GM19372 (cell line): ENCODE measurements at regions not wholly inside any gene's neighbourhood (a gene's known extent, or its start where the extent isn't known, plus 50 kb on each side); places are given as distances from the start of the nearest gene placed in this dataset.

Experiments used
- ATAC-seq: cut with Tn5 transposase; IDR thresholded peaks from one replicate; pipeline ENCODE4 v1.9.1; 2021; ENCODE audit warnings: mild to moderate bottlenecking, low read depth, moderate library complexity; ENCODE audit not compliant: unreplicated experiment

DNA sequence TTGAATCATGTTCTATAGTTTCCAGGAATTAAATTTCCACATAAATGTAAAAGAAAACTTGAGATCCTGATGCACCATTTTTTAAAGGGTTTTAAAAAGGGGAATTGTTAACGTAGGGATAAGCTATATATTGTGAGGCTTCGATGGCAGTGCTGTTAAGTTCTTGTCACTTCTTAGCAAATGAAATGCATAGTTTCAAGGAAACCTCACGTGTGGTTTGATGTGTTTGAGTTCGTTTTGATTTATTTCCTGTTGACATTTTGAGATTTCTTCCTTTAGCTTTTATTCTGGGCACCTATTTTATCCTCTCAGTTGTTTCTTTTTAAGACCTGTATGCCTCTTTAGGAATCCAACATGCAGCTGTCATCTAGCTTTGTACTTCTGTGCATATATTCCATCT lies 301.0 kb downstream of the DOCK8 start:
- no peak for ATAC-seq

DNA sequence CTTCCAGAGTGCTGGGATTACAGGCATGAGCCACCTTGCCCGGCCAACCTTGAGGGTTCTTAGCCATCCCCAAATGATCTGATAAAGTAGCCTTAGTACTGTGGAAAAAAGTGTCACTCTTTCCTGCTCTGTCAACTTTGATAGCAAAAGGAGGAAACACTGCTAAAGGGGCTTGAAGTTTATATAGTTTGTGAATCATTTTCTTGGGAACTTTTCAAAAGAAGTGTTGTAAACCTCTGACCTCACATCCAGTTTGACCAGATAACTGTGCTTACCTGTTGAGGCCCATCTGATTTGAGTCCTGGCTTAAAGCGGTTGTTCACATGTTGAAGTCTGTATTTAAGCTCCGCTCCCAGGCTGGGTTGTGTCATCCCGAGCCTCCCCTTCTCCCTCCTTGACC lies 303.3 kb downstream of the DOCK8 start:
- no peak for ATAC-seq

GRCh38 chr9:518540-518939 lies 303.9 kb downstream of the DOCK8 start:
- ATAC-seq: no peak

DNA sequence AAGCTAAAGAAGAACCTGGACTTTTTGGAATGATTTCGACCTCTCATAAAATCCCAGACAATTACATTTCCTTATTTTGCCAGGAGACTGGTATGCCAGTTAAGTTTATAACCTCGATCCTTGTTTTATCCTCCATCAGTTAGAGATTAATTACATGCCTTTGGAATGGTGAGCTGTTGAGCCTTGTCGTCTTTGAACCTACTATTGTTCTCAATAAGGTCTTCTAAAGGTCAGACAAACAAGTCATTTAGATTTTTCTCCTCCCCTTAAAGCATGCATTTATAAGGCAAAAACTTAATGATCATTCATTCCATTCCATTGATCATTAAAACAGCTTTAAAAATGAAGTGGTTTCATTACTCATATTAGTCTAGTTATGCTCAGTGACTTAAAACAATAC lies 304.9 kb downstream of the DOCK8 start:
- no peak for ATAC-seq

GRCh38 chr9:520302-520701 lies 305.6 kb downstream of the DOCK8 start:
- no peak for ATAC-seq

DNA sequence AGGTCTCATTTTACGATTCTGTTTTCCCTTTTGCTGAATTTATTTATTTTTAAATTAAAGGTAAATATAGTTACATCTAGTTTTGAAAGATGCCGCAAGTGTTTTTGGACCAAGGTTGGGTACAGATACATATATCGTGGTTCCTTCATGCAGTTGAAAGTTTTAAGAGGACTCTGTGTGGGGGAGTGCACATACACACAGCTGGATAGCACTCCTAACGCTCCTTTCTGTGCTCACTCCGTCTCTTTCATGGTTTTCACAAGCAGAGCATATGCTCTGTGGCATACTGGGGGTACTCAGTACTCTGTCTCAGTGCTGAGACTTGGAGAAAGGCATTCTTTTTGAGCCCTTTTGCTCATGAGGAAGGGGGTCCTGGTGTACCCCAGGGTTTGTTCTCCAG lies 307.5 kb downstream of the DOCK8 start:
- ATAC-seq: no peak

DNA sequence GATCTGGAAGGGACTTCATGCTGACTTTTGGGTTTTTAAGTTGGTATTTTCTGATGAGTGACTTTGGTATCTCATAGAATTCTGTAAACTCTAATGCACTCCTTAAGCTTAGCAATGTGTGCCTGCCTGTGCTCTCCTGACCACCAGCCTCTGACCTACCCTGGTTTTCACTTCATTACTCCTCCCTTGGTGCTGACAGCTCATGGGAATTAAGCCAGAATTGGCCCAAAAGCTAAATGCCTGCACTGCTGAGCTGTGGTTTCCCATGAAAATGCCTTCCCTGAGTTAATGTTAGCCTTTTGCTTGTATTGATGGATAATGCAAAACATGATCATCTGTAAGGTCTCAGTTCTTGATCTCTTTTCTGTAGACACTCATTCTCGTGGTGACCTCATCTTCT lies 308.0 kb downstream of the DOCK8 start:
- no peak for ATAC-seq

- ATAC-seq: no peak
Measured at GRCh38 chr9:523444-523843, 308.8 kb downstream of the DOCK8 start.

- ATAC-seq: no peak
Measured at GRCh38 chr9:524008-524407, 309.3 kb downstream of the DOCK8 start.

GRCh38 chr9:526904-527591 lies 312.4 kb downstream of the DOCK8 start:
- ATAC-seq: peak; percentile 51

DNA sequence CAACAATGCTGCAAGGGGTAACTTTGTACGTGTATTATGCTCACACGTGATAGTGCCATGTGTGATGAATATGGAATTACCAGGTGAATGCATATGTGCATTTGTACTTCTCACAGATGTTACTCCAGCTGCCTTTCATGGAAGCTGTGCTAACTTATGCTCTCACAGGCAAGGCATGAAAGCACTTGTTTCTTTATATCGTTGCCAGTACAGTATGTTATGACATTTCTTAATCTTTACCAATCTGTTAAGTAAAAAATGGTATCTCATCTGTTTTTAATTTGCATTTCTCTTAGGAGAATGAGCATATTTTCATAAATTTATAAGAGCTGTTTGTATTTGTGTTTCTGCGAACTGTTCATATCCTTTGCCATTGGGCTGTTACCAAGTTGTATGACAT lies 311.8 kb upstream of the DMRT1 start:
- ATAC-seq: no peak

- no peak for ATAC-seq
Measured at GRCh38 chr9:530681-531080, 310.8 kb upstream of the DMRT1 start.

GRCh38 chr9:532707-533106 lies 308.8 kb upstream of the DMRT1 start:
- ATAC-seq: no peak

DNA sequence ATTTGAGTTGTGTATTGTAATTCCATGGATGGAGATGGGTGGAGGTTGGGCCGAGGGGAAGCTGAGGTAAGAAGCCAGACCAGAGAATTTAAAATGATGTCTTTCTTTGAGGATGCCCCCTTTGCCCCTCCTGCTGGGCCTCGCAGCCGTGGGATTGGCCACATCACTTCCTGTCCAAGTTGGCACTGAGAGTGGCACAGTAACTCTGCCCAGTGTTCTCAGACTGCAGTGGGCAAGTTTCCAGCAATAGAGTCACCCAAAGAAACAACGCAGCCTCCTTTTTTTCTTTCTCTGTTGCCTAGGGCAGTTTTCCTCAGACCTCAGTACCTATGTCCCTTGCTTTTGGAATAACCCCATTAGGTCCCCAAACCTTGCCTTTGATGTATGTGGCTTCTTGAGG lies 306.6 kb upstream of the DMRT1 start:
- no peak for ATAC-seq

- ATAC-seq: no peak
Measured at GRCh38 chr9:535356-535755, 306.1 kb upstream of the DMRT1 start.

- ATAC-seq: no peak
Measured at GRCh38 chr9:536597-537511, 304.6 kb upstream of the DMRT1 start.

DNA sequence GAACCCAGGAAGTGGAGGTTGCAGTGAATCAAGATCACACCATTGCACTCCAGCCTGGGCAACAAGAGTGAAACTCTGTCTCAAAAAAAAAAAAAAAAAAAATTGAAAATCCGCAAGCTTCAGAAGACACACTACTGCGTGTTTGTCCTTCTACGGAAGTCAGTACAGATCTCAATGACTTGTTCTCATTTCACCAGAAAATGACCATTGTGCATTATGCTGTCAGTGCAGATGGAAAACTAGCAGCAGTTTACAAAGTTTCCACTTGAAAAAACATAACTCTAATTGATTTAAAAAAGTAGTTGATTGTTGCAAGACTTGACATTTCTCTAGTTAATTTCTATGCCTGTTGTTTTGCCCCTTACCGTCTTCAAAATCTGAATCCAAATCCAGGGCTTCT lies 298.0 kb upstream of the DMRT1 start:
- no peak for ATAC-seq

DNA sequence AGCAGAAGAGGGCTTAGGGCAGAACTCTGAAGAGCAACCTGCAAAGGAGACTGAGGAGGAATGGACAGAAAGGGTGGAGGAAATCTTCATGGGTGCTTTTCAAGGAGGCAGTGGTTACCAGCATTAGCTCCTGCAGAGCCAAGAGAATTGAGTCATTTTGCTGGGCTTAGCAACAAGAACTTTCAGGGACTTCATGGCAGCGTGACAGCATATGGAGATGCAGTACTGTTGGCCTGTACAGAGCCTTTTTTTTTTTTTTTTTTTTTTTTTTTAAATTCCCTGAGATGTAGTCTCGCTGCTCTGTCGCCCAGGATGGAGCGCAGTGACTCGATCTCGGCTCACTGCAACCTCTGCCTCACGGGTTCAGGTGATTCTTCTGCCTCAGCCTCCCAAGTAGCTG lies 296.0 kb upstream of the DMRT1 start:
- no peak for ATAC-seq

DNA sequence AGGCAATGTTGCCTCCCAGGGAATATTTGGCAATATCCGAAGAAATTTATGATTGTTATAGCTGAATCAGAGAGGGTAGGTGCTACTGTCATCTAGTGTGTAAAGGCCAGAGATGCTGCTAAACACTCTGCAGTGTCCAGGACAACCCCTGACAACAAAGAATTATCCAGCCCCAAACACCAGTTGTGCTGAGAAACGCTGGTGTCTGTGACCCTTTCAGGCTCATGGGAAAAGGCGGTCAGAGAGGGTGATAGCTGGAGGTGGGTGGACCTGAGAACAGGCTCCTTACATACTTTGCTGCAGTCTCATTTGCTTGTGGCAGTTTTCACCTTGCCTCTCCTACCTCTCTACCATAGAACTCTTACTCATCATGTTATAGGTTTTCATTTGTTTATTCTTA lies 295.3 kb upstream of the DMRT1 start:
- ATAC-seq: no peak

GRCh38 chr9:546797-547223 lies 294.7 kb upstream of the DMRT1 start:
- ATAC-seq: no peak

DNA sequence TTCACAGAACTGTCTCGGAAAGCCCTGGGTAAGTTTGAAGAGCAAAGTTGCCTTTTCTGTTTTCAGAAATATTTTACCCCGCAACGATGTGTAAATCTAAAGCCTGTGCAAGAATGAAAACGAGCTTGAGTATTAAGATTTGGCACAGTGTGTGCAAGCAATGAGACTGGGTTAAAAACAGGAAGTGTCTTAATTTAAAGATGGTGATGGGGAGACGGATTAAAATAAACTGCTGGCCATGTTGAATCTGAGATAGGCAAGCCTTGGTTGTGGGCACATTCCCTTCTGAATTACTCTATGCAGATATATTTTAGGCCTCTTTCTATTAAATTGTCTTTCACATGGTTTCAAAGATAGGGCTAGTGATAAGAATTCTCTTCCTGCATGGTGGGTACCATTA lies 294.2 kb upstream of the DMRT1 start:
- ATAC-seq: no peak

- ATAC-seq: no peak
Measured at GRCh38 chr9:549455-549997, 292.0 kb upstream of the DMRT1 start.
